ENCODE measurements at regions not wholly inside any gene's neighbourhood (a gene's known extent, or its start where the extent isn't known, plus 50 kb on each side); places are given as distances from the start of the nearest gene placed in this dataset.

DNA sequence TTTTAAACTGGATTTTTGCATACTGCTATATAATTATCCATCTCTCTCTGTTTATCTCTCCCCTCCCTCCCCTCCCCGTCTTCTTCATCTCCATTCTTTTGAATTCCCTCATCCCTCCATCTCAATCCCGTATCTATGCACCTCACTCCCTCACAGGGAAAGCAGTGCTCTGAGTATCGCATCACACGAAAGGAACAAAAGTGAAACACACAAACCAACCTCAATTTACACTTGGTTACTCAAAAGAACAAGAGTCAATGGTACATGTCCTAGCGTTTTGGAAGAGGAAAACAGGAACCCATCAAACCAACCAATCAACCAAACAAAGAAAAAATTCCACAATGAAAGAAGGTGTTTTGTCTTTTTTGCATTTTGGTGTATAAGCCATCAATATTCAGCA lies 115.1 kb downstream of the NBPF12 start:
- TF ChIP-seq, protein P1, sequence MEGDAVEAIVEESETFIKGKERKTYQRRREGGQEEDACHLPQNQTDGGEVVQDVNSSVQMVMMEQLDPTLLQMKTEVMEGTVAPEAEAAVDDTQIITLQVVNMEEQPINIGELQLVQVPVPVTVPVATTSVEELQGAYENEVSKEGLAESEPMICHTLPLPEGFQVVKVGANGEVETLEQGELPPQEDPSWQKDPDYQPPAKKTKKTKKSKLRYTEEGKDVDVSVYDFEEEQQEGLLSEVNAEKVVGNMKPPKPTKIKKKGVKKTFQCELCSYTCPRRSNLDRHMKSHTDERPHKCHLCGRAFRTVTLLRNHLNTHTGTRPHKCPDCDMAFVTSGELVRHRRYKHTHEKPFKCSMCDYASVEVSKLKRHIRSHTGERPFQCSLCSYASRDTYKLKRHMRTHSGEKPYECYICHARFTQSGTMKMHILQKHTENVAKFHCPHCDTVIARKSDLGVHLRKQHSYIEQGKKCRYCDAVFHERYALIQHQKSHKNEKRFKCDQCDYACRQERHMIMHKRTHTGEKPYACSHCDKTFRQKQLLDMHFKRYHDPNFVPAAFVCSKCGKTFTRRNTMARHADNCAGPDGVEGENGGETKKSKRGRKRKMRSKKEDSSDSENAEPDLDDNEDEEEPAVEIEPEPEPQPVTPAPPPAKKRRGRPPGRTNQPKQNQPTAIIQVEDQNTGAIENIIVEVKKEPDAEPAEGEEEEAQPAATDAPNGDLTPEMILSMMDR (IDR thresholded peaks at IDR 0.05): no peak
- TF ChIP-seq POLR2A (IDR thresholded peaks at IDR 0.05) (no peak), EP300 (IDR thresholded peaks at IDR 0.05) (no peak)
